DMS 273 treated with DMSO at 0.1 percent for 48 hours (cell line): ENCODE measurements at regions not wholly inside any gene's neighbourhood (a gene's known extent, or its start where the extent isn't known, plus 50 kb on each side); places are given as distances from the start of the nearest gene placed in this dataset.

Source experiments
- DNase-seq: peaks from one replicate; lab custom pipeline; 2025; lab: John Stamatoyannopoulos, UW

GRCh38 chr7:41096917-41097316, 606.0 kb downstream of the INHBA start:
- DNase-seq = no peak

GRCh38 chr7:41093141-41093540, 609.7 kb downstream of the INHBA start:
- no peak for DNase-seq

- DNase-seq = no peak
Observed at GRCh38 chr7:41085244-41085643, 617.6 kb downstream of the INHBA start.

- no peak for DNase-seq
Observed at GRCh38 chr7:41084381-41084780, 618.5 kb downstream of the INHBA start.

- no peak for DNase-seq
Observed at GRCh38 chr7:41069635-41070034, 633.3 kb downstream of the INHBA start.

- DNase-seq = no peak
Observed at GRCh38 chr7:41067576-41067975, 635.3 kb downstream of the INHBA start.

- DNase-seq = no peak
Observed at GRCh38 chr7:41065663-41066062, 637.2 kb downstream of the INHBA start.

- no peak for DNase-seq
Observed at GRCh38 chr7:41063116-41063515, 639.8 kb downstream of the INHBA start.

GRCh38 chr7:41060796-41061195, 642.1 kb downstream of the INHBA start:
- no peak for DNase-seq

GRCh38 chr7:41059796-41060195, 643.1 kb downstream of the INHBA start:
- DNase-seq = no peak

- peak; percentile 28 for DNase-seq
Observed at GRCh38 chr7:41058986-41059741, 643.7 kb downstream of the INHBA start.

GRCh38 chr7:41054960-41055661, 647.8 kb downstream of the INHBA start:
- peak; percentile 96 for DNase-seq

GRCh38 chr7:41053820-41054219, 649.1 kb downstream of the INHBA start:
- no peak for DNase-seq

- peak; percentile 100 for DNase-seq
Observed at GRCh38 chr7:41052736-41053135, 650.2 kb downstream of the INHBA start.

- DNase-seq = no peak
Observed at GRCh38 chr7:41052201-41052600, 650.7 kb downstream of the INHBA start.

GRCh38 chr7:41051535-41051934, 651.4 kb downstream of the INHBA start:
- no peak for DNase-seq

- no peak for DNase-seq
Observed at GRCh38 chr7:41051062-41051461, 651.8 kb downstream of the INHBA start.

- no peak for DNase-seq
Observed at GRCh38 chr7:41048771-41049170, 654.1 kb downstream of the INHBA start.

GRCh38 chr7:41047789-41048191, 655.1 kb downstream of the INHBA start:
- DNase-seq = peak; percentile 33

- DNase-seq = no peak
Observed at GRCh38 chr7:41047211-41047610, 655.7 kb downstream of the INHBA start.

- no peak for DNase-seq
Observed at GRCh38 chr7:41046776-41047175, 656.1 kb downstream of the INHBA start.

GRCh38 chr7:41046221-41046761, 656.6 kb downstream of the INHBA start:
- DNase-seq = no peak

- peak; percentile 83 for DNase-seq
Observed at GRCh38 chr7:41045556-41046123, 657.2 kb downstream of the INHBA start.
